SK-N-DZ (cell line): ENCODE measurements at regions not wholly inside any gene's neighbourhood (a gene's known extent, or its start where the extent isn't known, plus 50 kb on each side); places are given as distances from the start of the nearest gene placed in this dataset.

ENCODE experiments used
- DNase-seq: peaks from one replicate; pipeline ENCODE4 v3.0.0-alpha.2; 2015; ENCODE audit warnings: low spot score

DNA sequence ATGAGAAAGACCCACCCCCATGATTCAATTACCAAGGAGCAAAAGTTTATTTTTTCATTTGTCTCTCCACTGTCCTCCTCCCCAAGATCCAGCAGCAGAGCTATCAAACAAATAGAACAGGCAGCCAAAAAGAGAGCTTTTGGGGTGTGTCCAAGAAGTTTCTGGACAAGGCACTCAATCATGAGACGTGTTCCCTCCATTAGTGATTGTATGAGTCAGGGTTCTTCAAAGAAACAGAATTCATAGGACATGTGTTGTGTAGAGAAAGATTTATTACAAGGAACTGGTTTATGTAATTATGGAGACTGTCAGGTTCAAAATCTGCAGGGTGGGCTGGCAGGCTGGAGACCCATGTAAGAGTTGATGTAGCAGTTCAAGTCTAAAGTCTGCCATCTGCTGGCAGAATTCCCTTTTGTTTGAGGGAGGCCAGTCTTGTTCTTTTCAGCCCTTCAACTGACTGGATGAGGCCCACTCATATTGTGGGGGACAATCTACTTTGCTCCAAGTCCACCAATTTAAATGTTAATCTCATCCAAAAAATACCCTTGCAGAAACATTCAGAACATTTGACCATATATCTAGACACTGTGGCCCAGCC is 248.1 kb upstream of the OPRM1 start:
- peak; percentile 29 for DNase-seq

DNA sequence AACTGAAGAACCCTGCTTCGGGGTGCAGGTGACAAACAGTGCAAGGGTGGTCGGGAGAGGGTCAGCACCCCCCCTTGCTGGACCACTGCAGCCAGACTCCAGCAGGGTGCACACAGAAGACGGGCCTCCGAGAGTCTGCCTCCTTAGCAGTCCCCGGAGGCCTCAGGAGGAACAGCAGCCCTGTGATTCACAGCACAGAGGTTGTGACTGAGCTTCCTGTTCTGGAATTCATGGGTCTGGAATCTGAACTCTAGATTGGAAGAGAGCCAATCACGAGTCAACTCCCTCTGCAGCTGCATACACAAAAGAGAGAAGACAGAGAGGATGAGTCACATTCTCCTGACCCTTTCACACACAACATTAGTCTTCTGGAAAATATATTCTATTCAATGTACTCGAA is 249.0 kb upstream of the OPRM1 start:
- DNase-seq: no peak

DNA sequence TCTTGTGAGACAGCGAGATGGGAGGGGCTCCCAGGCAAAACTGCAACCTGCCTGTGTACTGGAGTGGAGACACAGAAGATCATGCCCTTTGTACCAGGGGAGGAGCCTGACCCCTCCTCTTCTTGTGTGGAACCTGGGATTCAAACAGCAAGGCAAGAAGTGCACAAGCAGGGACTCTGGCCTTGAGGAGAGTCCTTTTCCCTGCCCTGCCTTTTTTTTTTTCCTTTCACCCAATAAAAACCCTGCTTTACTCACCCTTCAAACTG is 251.8 kb upstream of the OPRM1 start:
- no peak for DNase-seq

DNA sequence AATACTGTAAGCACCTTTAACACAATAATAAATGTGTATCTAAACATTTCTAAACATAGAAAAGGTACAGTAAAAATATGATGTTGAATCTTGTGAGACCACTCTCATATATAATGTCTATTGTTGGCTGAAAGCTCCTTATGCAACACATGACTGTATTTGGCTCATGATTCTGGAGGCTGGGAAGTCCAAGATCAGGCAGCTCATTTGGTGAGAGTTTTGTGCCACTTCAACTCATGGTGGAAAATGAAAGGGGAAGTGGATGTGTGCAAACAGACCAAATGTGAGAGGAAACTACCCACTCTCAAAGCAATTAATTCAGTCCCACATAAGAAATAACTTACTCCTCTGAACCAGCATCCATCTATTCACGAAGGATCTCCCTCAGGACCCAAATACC is 257.7 kb upstream of the OPRM1 start:
- no peak for DNase-seq

DNA sequence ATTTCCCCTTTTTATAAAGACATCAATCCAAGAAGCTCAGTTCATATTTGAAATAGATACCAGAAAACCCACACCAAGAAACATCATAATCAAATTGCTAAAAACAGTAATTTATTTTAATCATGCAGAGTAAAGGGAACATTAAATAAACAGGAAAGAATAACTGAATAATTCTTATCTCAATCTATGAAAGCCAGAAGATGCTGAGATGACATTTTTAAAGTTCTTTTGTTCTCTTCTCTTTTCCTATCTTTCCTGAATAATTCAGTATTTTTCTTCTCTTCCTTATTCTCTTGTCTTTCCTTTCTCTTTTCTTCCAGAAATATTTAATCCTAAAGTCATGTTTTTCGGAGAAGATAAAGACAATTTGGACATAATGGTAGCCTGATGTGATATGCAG is 259.0 kb upstream of the OPRM1 start:
- DNase-seq: no peak

DNA sequence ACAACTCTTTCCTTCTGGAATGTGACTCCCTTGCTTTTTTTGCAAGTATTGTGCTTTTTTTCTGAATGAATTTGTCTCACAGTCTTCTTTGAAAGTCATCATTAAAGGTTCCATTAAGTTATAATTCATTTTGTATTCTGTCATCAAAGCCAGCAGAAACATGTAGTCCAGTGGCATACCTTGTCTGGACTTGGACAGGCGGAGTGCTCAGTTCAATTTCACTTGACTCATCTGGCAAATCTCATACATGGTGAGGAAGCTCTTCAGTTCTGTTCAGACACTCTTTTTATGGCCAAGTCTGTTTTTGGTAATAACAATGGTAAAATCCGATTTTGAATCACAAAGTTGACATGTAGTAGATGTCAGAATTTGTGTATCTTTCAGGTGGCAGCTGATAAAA is 260.8 kb upstream of the OPRM1 start:
- DNase-seq: no peak

DNA sequence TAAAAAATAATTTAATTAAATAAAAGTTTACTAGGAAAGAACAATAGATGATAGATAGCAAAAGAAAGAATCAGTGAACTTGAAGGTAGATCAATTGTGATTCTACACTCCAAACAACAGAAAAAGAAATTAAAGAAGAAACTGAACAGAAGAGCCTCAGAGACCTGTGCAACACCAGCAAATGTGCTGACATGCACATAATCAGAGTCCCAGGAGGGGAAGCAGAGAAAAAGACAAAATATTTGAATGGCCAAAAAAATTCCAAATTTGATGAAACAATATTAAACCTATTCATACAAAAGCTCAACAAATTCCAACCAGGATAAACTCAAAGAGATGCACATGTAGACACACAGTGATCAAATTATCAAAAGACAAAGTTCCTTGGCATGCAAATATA is 267.5 kb upstream of the OPRM1 start:
- DNase-seq: no peak

DNA sequence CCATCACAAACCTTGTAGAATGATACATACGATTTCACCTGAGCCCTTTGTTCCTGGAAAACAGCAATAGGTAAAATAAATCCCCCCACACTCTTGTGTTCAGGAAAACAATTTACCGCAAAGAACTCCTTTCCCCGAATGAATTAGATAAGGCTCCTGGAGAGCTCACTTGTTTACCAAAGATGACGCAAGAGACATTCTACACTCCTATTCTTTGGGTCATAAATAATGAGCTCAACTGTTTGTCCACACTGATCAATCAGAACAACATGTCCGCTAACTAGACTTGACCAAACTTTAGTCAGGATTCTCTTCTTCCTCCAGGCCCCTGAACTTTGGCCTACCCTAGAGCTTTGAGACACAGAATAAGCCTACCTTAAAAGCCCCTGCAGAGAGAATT is 271.9 kb upstream of the OPRM1 start:
- no peak for DNase-seq

DNA sequence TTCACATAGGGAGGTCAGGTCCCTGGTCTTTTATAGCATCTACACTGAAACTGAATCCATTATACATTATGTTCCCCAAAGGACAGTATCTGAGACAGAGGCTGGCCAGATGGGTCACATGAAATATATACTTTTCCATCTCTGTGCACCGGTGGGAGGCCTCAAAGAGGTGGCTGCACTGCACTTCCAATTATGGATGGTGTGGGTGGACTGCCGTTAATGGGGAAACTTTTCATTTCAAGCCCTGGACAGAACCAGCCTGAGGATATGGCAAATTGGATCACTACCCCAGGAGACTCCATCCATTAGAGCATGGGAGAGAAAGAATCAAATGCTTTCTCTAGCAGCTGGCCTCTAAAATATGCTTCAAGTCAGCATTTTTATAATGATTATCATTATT is 280.5 kb upstream of the OPRM1 start:
- no peak for DNase-seq

DNA sequence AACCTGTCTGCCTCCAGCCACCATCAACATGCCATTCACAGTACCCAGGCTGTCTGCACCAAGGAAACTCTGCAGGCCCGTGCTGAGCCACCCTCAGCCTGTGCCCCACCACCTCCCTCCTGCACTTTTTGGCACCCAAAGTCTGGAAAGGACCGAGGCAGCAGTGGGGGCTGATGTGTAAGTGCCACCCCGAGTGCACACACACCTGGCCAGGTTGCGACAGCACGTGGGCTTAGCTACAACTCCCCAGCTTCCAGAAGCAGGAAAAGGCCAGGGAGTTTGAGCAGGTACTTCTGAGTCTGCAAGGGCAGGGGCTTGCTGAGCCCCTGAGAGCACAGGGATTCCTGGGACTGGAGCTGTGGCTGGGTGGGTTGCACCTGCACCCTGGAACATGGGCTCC is 303.3 kb upstream of the OPRM1 start:
- DNase-seq: no peak

DNA sequence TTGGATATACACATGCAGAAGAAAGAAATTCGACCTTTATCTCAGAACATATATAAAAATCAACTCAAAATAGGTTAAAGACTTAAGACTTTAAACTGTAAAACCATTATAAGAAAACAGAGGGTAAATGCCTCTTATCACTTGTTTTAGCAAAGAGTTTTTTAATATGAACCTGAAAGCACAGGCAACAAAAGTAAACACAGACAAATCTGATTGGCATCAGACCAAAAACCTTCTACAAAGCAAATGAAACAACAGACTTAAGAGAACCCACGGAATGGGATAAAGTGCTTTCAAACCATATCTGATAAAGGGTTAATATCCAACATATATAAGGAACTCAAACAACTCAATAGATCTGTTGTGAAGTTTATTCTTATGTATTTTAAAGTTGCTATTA is 309.9 kb upstream of the OPRM1 start:
- no peak for DNase-seq

DNA sequence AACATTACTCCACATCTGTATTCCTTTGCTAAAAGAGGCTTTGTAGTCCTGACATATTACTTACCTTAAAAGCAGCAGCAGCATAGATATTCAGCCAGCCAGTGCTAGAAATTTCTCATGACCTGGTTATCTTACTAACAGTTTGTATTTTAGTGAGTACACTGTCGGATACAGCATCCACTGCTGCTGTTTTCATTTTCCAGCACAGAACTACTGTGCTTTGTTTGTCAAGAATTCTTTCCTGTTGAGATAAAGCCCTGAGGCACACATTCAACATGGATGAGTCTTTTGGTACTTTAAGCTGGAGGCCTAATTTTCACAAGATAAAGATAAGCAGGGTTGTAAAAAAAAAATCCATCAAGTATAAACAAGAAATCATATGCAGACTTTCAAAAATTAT is 311.2 kb upstream of the OPRM1 start:
- DNase-seq: no peak

DNA sequence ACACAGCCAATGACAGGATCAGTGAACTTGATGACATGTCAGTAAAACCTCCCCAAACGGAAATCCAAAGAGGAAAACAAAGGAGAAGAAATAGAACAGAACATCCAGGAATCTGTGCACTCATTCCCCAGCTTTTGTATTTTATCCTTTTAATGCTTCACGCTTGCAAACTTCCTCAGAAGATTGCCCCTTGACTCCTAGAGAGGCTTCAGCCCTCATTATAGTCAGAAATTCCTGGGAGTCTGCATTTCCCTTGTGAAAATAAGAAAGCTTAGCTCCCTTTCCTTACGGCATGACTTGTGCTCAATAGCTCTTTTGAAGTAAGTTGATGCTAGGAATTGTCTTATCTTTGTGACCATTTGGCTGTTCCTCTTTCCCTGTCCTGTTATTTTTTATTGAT is 313.6 kb upstream of the OPRM1 start:
- DNase-seq: no peak

DNA sequence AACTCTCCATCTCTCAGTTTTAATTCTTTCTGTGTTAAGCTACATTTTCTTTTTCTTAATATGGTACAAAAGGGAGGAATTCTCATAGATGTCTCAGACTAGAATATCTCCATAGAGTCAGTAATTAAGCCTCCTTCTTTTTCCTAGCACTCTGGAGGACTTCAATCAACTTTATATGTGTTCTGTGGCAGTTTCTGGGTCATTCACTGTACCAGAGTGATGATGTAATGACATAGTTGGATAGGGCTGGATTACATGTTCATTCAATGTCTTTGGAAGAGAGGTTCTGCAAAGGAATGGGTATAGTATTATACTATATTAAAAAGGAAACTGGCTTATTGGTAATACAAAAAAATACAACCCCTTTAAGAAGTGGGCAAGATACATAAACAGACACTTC is 318.3 kb upstream of the OPRM1 start:
- DNase-seq: no peak

DNA sequence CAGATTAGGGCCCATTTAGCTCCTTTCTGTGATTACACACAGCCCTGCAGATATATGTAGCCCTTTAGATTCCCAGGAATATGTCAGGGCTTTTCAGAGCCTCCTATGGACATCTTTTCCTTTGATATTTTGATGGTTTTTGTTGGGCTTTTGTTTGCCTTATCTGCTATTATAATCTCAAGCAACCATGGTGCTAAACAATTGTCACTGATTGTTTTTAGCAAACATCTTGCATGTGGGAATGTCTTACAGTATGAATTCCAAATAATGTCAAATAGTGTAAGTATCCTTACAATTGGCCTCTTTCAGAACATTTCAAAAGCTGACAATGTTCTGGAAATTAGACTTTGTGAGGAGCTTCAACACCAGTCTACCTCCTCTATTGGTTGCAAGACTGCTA is 333.6 kb upstream of the OPRM1 start:
- no peak for DNase-seq

DNA sequence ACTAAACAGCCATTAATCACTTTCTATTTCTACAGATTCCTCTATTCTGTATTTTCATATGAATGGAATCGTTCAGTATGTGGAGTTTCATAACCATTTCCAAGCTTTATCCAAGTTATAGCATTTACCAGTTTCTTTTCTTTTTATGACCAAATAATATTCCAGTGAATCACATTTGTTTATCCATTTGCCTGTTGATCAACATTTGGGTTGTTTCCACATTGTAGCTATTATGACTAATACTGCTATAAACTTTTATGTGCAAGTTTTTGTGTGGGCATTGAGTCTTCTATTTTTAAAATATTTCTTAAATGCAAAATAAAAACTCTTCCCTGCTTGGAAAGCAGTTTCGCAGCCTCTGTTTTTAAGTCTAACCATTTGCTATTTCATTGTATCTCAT is 336.4 kb upstream of the OPRM1 start:
- no peak for DNase-seq

DNA sequence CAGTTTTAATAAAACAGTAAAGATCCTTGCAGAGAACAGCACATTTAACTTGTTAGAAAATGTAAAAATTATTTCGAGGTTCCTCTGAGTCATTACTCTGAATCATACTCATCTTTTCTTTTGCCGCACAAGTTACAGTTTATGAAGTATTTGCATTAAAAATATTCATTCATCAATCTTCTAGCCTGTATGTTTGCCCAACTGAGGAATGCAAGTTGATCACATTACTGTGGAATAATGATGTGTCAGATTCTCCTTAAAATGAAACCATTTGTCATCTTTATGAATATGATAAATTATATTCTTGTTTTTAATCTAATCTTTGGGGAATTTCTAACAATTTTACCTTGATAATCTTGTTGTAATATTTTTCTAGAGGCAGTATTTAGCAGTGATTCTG is 340.4 kb upstream of the OPRM1 start:
- no peak for DNase-seq

DNA sequence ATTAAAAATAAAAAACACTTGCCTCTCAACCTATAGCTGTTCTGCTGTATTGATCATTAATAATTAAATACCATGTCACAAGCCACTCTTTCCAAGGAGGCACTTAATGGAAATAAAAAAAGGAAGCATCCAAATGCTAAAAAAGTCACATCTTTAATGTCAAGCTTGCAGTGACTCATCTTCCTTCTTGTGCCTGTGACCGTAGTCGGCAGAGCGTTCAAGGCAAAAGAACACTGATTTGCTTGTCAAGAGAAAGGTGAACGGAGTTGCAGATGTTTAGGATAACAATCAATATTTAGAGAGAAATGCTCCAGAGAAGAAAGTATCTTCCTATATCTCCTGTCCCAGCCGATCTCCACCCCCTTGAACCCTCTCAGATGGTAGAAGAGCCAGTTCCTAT is 341.0 kb upstream of the OPRM1 start:
- DNase-seq: no peak

DNA sequence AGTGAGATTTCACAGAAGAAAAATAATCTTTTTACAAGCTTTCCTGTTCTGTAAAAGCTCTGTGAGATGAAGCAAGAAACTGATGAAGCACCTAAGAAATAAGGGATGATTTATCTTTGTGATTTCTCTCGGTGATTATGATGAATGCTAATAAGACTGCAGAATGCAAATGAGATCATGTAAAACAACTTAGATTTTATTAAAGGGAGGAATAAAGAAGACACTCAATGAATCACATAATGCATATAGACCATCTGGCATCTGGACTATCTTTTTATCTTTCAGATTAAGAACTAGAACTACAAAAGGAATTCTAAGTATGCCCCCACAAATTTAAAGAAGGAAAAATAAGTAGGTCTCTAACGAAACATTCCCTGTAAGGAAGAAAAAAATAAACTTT is 361.5 kb upstream of the OPRM1 start:
- no peak for DNase-seq

DNA sequence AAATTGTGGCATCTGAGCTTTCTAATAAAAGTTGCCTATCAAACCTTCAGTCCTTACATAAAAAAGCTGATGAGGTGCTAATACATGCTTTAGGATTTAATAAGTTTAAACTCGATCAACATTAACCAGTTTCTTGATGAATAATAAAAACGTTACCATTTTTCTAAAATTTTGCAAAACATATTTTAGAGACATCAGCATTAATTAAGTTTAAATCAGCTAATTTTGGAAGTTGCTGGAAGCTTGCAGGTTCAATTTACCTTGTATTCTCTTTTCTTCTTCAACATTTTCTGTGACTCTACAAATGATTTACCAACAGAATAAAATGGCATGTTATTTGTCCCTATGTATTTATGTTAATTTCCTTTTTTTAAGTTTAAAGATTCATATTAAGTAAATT is 365.3 kb upstream of the OPRM1 start:
- DNase-seq: no peak

DNA sequence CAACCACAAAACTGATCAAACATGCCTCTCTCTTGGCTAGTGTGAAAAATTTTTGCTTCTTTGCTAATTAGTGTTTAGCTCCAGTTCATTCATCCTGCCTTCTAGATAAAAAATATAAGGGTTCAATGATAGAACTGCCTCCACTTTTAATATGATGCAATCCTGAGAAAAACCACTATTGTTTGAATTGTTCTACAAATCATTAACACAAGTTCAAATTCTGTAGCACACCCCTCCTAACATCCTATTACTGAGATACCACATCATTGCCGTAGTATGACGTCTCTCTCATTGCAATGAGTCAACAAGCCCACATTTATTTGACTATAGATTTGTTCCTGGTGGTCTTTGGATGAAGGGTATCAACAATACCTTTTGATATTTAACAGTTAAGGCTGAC is 365.8 kb upstream of the OPRM1 start:
- DNase-seq: no peak

DNA sequence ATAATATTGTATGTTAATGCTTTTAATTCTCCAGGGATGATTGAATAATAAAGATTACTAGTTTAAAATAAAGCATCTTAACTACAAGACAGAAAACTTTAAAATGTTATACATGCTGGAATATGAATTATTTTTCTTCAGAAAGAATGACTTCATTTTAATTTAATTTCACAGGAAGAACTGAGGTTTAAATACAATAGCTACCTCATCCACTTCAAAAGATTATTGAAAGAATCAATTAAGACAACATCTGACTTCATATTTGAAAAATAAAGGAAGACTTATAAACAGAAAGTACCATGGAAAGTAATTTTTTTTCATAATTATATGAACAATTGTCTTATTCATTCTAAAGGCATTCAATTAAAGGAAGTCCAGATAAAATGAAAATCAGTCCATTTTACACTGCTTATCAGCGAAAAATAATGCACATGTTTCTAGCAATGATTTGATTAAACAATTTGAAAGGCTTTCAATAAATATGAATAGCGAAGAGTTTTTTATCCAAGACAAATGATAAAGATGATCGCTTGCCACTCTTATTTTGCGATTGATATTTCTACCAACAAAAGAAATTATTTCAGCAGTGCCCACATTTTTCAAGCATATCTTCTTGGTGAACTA is 368.5 kb upstream of the OPRM1 start:
- no peak for DNase-seq

DNA sequence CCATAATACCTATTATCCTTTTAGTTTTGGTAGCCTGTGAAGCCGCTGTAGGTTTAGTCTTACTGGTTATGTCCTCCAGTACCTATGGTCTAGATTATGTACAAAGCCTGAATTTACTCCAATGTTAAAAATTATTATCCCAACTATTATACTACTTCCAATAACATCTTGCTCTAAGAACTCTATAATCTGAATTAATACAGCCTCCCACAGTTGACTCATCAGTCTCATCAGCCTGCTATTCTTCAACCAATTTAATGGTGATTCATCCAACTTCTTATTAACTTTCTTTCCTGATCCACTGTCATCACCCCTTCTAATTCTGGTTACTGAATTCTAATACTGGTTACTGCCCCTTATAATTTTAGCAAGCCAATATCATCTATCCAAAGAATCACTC is 370.3 kb upstream of the OPRM1 start:
- no peak for DNase-seq

DNA sequence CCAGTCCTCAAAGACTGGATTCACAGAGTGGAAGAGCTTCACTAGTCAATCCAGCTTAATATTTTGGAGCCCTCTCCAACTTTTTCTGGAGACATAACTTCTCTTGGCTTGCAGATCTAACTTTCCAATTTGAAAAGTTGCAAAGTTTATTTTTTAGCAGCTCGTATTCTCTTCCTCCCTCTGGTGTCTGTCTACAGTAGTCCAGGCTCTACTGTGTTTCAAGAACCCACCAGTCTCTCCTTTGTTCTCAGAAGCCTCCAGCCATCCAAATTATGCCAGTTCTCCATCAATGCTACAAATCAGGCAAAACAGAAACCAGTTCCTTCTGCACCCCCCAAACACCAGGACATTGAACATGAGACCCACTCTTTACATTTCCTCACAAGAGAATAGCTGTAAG is 376.1 kb upstream of the OPRM1 start:
- no peak for DNase-seq

DNA sequence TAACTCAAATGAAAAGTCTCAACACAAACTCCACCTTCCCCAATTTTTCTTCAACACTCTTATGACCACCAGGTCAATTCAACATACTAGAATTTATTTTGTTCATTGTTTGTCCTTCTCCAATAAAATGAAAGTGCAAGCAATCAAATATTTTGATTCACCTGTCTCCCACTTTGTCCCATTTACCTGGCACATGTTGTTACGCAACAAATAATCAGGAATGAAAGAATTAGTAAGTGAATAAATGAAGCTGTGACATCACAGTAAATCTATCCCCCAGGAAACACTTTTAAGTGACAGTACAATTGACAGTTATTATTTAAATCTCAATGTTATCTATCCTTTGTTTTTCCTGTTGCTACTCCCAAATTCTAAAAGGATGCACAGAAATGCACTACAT is 393.7 kb upstream of the OPRM1 start:
- DNase-seq: no peak
